K562 (cell line): ENCODE measurements at regions not wholly inside any gene's neighbourhood (a gene's known extent, or its start where the extent isn't known, plus 50 kb on each side); places are given as distances from the start of the nearest gene placed in this dataset.

ENCODE experiments used
- CBX1 ChIP-seq: sonication (generic); IDR thresholded peaks from 2 replicates; pipeline ENCODE4 v1.6.1; 2016; ENCODE audit warnings: antibody characterized with exemption, low read depth, mild to moderate bottlenecking
- RBM14 ChIP-seq: fragments of 200-400 bp; formaldehyde crosslinking; IDR thresholded peaks from 2 replicates; pipeline ENCODE4 v1.6.1; 2018; ENCODE audit warnings: low read depth, mild to moderate bottlenecking, low read length, moderate library complexity, borderline replicate concordance; ENCODE audit not compliant: insufficient read depth
- WHSC1 ChIP-seq: IDR thresholded peaks from one replicate; pipeline ENCODE4 v1.6.1; 2012; ENCODE audit warnings: low read length, control low read depth, inconsistent platforms
- XRCC5 ChIP-seq: fragments of 200-400 bp; formaldehyde crosslinking; IDR thresholded peaks from 2 replicates; pipeline ENCODE4 v1.6.1; 2017; ENCODE audit warnings: low read depth, mild to moderate bottlenecking, low read length
- TF ChIP-seq, protein P1 (sequence below): fragments of 250-450 bp; sonication (Bioruptor Pico); IDR thresholded peaks from 2 replicates; pipeline ENCODE4 v1.5.0; 2020; ENCODE audit warnings: mild to moderate bottlenecking
- TF ChIP-seq, protein P2 (sequence below): IDR thresholded peaks from 2 replicates; pipeline ENCODE4 v1.6.1; 2012; ENCODE audit warnings: low read depth, low read length, improper control_type of control experiment, borderline replicate concordance

DNA sequence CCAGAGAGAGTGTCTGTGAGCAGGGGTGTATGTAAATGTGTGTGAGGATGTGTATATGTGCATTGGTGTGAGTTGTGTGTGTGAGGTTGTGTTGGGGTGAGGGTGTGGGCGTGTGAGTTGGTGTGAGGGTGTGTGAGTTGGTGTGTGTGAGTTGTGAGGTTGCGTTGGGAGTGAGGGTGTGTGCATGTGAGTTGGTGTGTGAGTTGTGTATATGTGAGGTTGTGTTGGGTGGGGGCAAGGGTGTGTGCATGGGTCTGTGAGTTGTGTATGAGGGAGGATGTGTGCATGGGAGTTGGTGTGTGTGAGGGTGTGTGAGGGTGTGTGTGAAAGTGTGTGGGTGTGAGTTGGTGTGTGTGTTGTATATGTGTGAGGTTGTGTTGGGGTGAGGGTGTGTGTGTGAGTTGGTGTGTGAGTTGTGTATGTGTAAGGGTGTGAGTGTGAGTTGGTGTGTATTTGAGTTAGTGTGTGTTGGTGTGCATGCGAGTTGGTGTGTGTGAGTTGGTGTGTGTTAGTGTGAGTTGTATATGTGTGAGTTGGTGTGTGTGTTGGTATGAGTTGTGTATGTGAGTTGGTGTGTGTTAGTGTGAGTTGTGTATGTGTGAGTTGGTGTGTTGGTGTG lies 161.6 kb upstream of the IER5L start (continued):
- TF ChIP-seq, protein P1, sequence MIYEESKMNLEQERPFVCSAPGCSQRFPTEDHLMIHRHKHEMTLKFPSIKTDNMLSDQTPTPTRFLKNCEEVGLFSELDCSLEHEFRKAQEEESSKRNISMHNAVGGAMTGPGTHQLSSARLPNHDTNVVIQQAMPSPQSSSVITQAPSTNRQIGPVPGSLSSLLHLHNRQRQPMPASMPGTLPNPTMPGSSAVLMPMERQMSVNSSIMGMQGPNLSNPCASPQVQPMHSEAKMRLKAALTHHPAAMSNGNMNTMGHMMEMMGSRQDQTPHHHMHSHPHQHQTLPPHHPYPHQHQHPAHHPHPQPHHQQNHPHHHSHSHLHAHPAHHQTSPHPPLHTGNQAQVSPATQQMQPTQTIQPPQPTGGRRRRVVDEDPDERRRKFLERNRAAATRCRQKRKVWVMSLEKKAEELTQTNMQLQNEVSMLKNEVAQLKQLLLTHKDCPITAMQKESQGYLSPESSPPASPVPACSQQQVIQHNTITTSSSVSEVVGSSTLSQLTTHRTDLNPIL (CRISPR knock-in tag), result no peak
- TF ChIP-seq WHSC1 (no peak), XRCC5 (no peak), RBM14 (no peak), CBX1 (no peak)
- TF ChIP-seq, protein P2, sequence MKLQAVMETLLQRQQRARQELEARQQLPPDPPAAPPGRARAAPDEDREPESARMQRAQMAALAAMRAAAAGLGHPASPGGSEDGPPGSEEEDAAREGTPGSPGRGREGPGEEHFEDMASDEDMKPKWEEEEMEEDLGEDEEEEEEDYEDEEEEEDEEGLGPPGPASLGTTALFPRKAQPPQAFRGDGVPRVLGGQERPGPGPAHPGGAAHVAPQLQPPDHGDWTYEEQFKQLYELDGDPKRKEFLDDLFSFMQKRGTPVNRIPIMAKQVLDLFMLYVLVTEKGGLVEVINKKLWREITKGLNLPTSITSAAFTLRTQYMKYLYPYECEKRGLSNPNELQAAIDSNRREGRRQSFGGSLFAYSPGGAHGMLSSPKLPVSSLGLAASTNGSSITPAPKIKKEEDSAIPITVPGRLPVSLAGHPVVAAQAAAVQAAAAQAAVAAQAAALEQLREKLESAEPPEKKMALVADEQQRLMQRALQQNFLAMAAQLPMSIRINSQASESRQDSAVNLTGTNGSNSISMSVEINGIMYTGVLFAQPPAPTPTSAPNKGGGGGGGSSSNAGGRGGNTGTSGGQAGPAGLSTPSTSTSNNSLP, result no peak
